ENCODE measurements at regions not wholly inside any gene's neighbourhood (a gene's known extent, or its start where the extent isn't known, plus 50 kb on each side); places are given as distances from the start of the nearest gene placed in this dataset.

GRCh38 chr5:10921160-10921559, 160.1 kb upstream of the DAP start:
- Mint-ChIP-seq H3K27ac (no peak overlapping the region), H3K9me3 (peaks cover 3% of the 10 kb centered on the region), H3K4me1 (peaks cover 7% of the 10 kb centered on the region), H3K27me3 (ENCODE audit: insufficient read depth, low read depth) (no peaks in the 10 kb centered on the region), H3K4me3 (no peak overlapping the region), H3K36me3 (no peaks in the 10 kb centered on the region)
- Histone ChIP-seq H3K4me3 (no peak overlapping the region), H4K20me1 (ENCODE audit: low read depth) (no peaks in the 10 kb centered on the region), H3K4me1 (no peaks in the 10 kb centered on the region), H3F3A (ENCODE audit: low read depth) (no peaks in the 10 kb centered on the region), H3K79me2 (ENCODE audit: low read depth) (no peaks in the 10 kb centered on the region), H3K4me2 (no peak overlapping the region), H3K27me3 (no peaks in the 10 kb centered on the region), H3K9ac (no peak overlapping the region), H3K36me3 (no peaks in the 10 kb centered on the region), H2AFZ (replicated peaks) (no peak overlapping the region), H3K9me3 (ENCODE audit: low read depth) (no peaks in the 10 kb centered on the region), H3K27ac (no peak overlapping the region)
- no peak for TF ChIP-seq EZH2phosphoT487 (IDR thresholded peaks at IDR 0.05)
- TF ChIP-seq CTCF (IDR thresholded peaks at IDR 0.05), result no peak
- no peak for TF ChIP-seq EZH2 (IDR thresholded peaks at IDR 0.05)
- no peak for DNase-seq (ENCODE audit: low spot score)

- no peak overlapping the region for H3K4me3 ChIP-seq
- no peaks in the 10 kb centered on the region for H3F3A ChIP-seq (ENCODE audit: low read depth)
- no peak overlapping the region for H3K4me3 Mint-ChIP-seq
- no peak overlapping the region for H3K9ac ChIP-seq
- H3K27me3 ChIP-seq, result no peaks in the 10 kb centered on the region
- no peaks in the 10 kb centered on the region for H3K9me3 Mint-ChIP-seq
- H3K4me1 Mint-ChIP-seq, result peaks cover 7% of the 10 kb centered on the region
- TF ChIP-seq CTCF (IDR thresholded peaks at IDR 0.05) (no peak), EZH2 (IDR thresholded peaks at IDR 0.05) (no peak), EZH2phosphoT487 (IDR thresholded peaks at IDR 0.05) (no peak)
- H3K27ac Mint-ChIP-seq, result no peak overlapping the region
- H3K4me2 ChIP-seq, result no peak overlapping the region
- H3K79me2 ChIP-seq (ENCODE audit: low read depth), result no peaks in the 10 kb centered on the region
- H4K20me1 ChIP-seq (ENCODE audit: low read depth), result no peaks in the 10 kb centered on the region
- H3K36me3 Mint-ChIP-seq, result no peaks in the 10 kb centered on the region
- H2AFZ ChIP-seq (replicated peaks), result no peak overlapping the region
- H3K27me3 Mint-ChIP-seq (ENCODE audit: insufficient read depth, low read depth), result no peaks in the 10 kb centered on the region
- H3K9me3 ChIP-seq (ENCODE audit: low read depth), result no peaks in the 10 kb centered on the region
- H3K27ac ChIP-seq, result no peak overlapping the region
- no peaks in the 10 kb centered on the region for H3K4me1 ChIP-seq
- no peaks in the 10 kb centered on the region for H3K36me3 ChIP-seq
- no peak for DNase-seq (ENCODE audit: low spot score)
Measured at GRCh38 chr5:10920400-10920799, 159.4 kb upstream of the DAP start.

- no peaks in the 10 kb centered on the region for H4K20me1 ChIP-seq (ENCODE audit: low read depth)
- H3K4me2 ChIP-seq, result no peak overlapping the region
- TF ChIP-seq CTCF (IDR thresholded peaks at IDR 0.05) (no peak), EZH2phosphoT487 (IDR thresholded peaks at IDR 0.05) (no peak), EZH2 (IDR thresholded peaks at IDR 0.05) (no peak)
- no peaks in the 10 kb centered on the region for H3K4me1 Mint-ChIP-seq
- H3K36me3 Mint-ChIP-seq, result no peaks in the 10 kb centered on the region
- H3K9me3 Mint-ChIP-seq, result no peaks in the 10 kb centered on the region
- no peak overlapping the region for H2AFZ ChIP-seq (replicated peaks)
- no peak overlapping the region for H3K27ac Mint-ChIP-seq
- H3K27me3 ChIP-seq, result no peaks in the 10 kb centered on the region
- no peaks in the 10 kb centered on the region for H3K27me3 Mint-ChIP-seq (ENCODE audit: insufficient read depth, low read depth)
- no peak overlapping the region for H3K4me3 Mint-ChIP-seq
- H3K27ac ChIP-seq, result no peak overlapping the region
- no peak overlapping the region for H3K4me3 ChIP-seq
- no peaks in the 10 kb centered on the region for H3K79me2 ChIP-seq (ENCODE audit: low read depth)
- no peaks in the 10 kb centered on the region for H3K9me3 ChIP-seq (ENCODE audit: low read depth)
- H3K4me1 ChIP-seq, result no peaks in the 10 kb centered on the region
- no peak overlapping the region for H3K9ac ChIP-seq
- no peaks in the 10 kb centered on the region for H3F3A ChIP-seq (ENCODE audit: low read depth)
- no peaks in the 10 kb centered on the region for H3K36me3 ChIP-seq
- DNase-seq (ENCODE audit: low spot score), result no peak
Measured at GRCh38 chr5:10914741-10915480, 153.9 kb upstream of the DAP start.
